ENCODE measurements at regions not wholly inside any gene's neighbourhood (a gene's known extent, or its start where the extent isn't known, plus 50 kb on each side); places are given as distances from the start of the nearest gene placed in this dataset.

- no peak overlapping the region for H3K27ac Mint-ChIP-seq
- TF ChIP-seq, protein P1, sequence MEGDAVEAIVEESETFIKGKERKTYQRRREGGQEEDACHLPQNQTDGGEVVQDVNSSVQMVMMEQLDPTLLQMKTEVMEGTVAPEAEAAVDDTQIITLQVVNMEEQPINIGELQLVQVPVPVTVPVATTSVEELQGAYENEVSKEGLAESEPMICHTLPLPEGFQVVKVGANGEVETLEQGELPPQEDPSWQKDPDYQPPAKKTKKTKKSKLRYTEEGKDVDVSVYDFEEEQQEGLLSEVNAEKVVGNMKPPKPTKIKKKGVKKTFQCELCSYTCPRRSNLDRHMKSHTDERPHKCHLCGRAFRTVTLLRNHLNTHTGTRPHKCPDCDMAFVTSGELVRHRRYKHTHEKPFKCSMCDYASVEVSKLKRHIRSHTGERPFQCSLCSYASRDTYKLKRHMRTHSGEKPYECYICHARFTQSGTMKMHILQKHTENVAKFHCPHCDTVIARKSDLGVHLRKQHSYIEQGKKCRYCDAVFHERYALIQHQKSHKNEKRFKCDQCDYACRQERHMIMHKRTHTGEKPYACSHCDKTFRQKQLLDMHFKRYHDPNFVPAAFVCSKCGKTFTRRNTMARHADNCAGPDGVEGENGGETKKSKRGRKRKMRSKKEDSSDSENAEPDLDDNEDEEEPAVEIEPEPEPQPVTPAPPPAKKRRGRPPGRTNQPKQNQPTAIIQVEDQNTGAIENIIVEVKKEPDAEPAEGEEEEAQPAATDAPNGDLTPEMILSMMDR (conservative IDR thresholded peaks at IDR 0.05): no peak
Observed at GRCh38 chr14:89708982-89709625, 245.4 kb downstream of the EFCAB11 start.

DNA sequence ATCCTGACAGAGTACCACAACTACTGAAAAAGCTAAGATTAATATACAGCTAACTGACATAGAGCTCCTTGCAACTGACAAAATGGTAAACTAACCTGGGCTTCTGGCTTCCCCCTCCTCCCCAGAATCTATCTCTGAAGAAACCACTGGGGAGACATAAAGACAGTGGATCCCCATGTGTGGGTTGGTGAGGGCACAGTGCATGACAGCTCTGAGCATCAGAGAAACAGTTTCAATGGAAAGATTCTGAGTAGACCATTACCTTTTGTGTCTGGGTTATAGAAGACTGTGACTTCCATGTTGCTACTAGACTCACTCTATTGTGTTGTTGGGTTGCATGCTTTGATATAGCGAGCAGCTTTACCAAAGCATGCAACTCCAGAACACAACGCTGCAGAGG is 247.4 kb downstream of the EFCAB11 start:
- Histone ChIP-seq H3K9me3 (ENCODE audit: control insufficient read depth, low read length) (no peaks in the 10 kb centered on the region), H3K27me3 (ENCODE audit: control insufficient read depth, insufficient read depth, low read length, poor library complexity, severe bottlenecking) (no peaks in the 10 kb centered on the region), H3K4me3 (ENCODE audit: low read length) (no peak overlapping the region), H3K27ac (ENCODE audit: low read depth, low read length) (no peak overlapping the region), H3K9ac (ENCODE audit: extremely low read depth, low read length, poor library complexity, severe bottlenecking) (no peak overlapping the region), H3K4me1 (ENCODE audit: control insufficient read depth, insufficient read depth, low read length) (no peaks in the 10 kb centered on the region), H3K36me3 (ENCODE audit: control insufficient read depth, insufficient read depth, low read length) (no peaks in the 10 kb centered on the region)
- H3K9me3 Mint-ChIP-seq: peaks cover 8% of the 10 kb centered on the region
- H3K4me3 Mint-ChIP-seq: no peak overlapping the region
- no peak overlapping the region for H3K27ac Mint-ChIP-seq
- peaks cover 23% of the 10 kb centered on the region for H3K27me3 Mint-ChIP-seq (ENCODE audit: insufficient read depth)
- DNase-seq: no peak
- H3K36me3 Mint-ChIP-seq (ENCODE audit: low read depth): no peaks in the 10 kb centered on the region
- no peaks in the 10 kb centered on the region for H3K4me1 Mint-ChIP-seq
- TF ChIP-seq, protein P1 (conservative IDR thresholded peaks at IDR 0.05): no peak
- 98% methylated on average over 2 of the region's 2 CpGs; no CpG with 5 or more reads in 1 of the 2 experiments for WGBS, 2 experiments (ENCODE audit: insufficient coverage in 1 of 2, insufficient read length in 1 of 2)

More at GRCh38 chr14:89708982-89709625, 245.4 kb downstream of the EFCAB11 start:
- peaks cover 25% of the 10 kb centered on the region for H3K9me3 Mint-ChIP-seq
- DNase-seq: no peak
- no peaks in the 10 kb centered on the region for H3K27me3 ChIP-seq (ENCODE audit: control insufficient read depth, insufficient read depth, low read length, poor library complexity, severe bottlenecking)
- peaks cover 4% of the 10 kb centered on the region for H3K9me3 ChIP-seq (ENCODE audit: control insufficient read depth, low read length)
- 90 to 94% methylated on average over 3 of the region's 3 CpGs for WGBS, 2 experiments (ENCODE audit: insufficient coverage in 1 of 2, insufficient read length in 1 of 2)
- no peaks in the 10 kb centered on the region for H3K4me1 ChIP-seq (ENCODE audit: control insufficient read depth, insufficient read depth, low read length)
- peaks cover 5% of the 10 kb centered on the region for H3K27me3 Mint-ChIP-seq (ENCODE audit: insufficient read depth)
- no peaks in the 10 kb centered on the region for H3K4me1 Mint-ChIP-seq
- peaks cover 2% of the 10 kb centered on the region for H3K36me3 Mint-ChIP-seq (ENCODE audit: low read depth)
- no peak overlapping the region for H3K27ac ChIP-seq (ENCODE audit: low read depth, low read length)
- no peaks in the 10 kb centered on the region for H3K36me3 ChIP-seq (ENCODE audit: control insufficient read depth, insufficient read depth, low read length)
- H3K4me3 Mint-ChIP-seq: no peak overlapping the region
- H3K4me3 ChIP-seq (ENCODE audit: low read length): no peak overlapping the region
- H3K9ac ChIP-seq (ENCODE audit: extremely low read depth, low read length, poor library complexity, severe bottlenecking): no peak overlapping the region

DNA sequence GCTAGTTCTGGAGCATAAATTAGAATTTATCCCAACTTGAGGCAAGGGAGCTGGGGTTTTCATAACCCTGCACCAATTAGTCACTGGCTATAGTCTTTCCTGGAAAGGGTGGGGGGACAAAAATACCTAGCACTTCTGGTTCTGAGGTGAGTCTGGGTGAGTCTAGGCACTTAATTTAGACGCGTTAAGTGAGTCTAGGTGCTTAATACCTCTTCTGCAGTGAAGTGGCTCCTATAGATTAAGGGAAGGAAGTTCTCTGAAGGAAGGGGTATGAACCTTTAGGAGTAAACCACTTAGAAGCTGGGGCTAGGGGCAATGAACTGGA is 251.7 kb downstream of the EFCAB11 start:
- Histone ChIP-seq H3K27ac (ENCODE audit: low read depth, low read length) (no peak overlapping the region), H3K36me3 (ENCODE audit: control insufficient read depth, insufficient read depth, low read length) (no peaks in the 10 kb centered on the region), H3K9ac (ENCODE audit: extremely low read depth, low read length, poor library complexity, severe bottlenecking) (no peak overlapping the region), H3K9me3 (ENCODE audit: control insufficient read depth, low read length) (peaks cover 5% of the 10 kb centered on the region), H3K4me1 (ENCODE audit: control insufficient read depth, insufficient read depth, low read length) (no peaks in the 10 kb centered on the region), H3K27me3 (ENCODE audit: control insufficient read depth, insufficient read depth, low read length, poor library complexity, severe bottlenecking) (no peaks in the 10 kb centered on the region), H3K4me3 (ENCODE audit: low read length) (no peak overlapping the region)
- 98 to 100% methylated on average over 2 of the region's 2 CpGs for WGBS, 2 experiments (ENCODE audit: insufficient coverage in 1 of 2, insufficient read length in 1 of 2)
- TF ChIP-seq, protein P1 (conservative IDR thresholded peaks at IDR 0.05): no peak
- H3K36me3 Mint-ChIP-seq (ENCODE audit: low read depth): no peaks in the 10 kb centered on the region
- no peak for DNase-seq
- H3K27ac Mint-ChIP-seq: no peak overlapping the region
- no peak overlapping the region for H3K4me3 Mint-ChIP-seq
- H3K9me3 Mint-ChIP-seq: peaks cover 6% of the 10 kb centered on the region
- peaks cover 27% of the 10 kb centered on the region for H3K27me3 Mint-ChIP-seq (ENCODE audit: insufficient read depth)
- H3K4me1 Mint-ChIP-seq: peaks cover 10% of the 10 kb centered on the region
